ENCODE measurements at regions not wholly inside any gene's neighbourhood (a gene's known extent, or its start where the extent isn't known, plus 50 kb on each side); places are given as distances from the start of the nearest gene placed in this dataset.

DNA sequence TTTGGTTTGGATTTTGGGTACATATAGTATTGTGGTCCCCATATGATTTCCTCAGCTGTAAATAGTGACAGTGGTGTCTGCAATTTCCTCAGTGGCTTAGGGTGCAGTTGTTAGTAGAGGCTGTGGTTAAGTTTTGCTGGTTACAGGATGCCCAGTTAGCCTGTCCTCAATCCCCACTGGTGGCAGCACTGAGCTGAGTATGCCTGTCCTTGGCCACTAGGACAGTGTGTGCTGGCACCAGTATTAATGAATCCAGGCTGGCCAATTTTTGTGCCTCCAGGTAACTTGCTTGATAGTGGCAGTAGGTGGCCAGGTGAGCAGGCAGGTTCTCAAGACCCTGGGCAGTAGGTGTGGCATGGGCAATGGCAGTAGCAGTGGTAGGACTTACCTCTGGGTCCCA, 973.1 kb downstream of the TMEM182 start:
- Histone ChIP-seq H3K27ac (ENCODE audit: low read depth, low read length) (no peak overlapping the region), H3K4me2 (ENCODE audit: insufficient read depth, low read length) (no peak overlapping the region), H3K36me3 (ENCODE audit: insufficient read depth, low read length) (no peaks in the 10 kb centered on the region), H4K20me1 (ENCODE audit: insufficient read depth, low read length) (no peaks in the 10 kb centered on the region), H3K4me1 (ENCODE audit: insufficient read depth, low read length) (no peaks in the 10 kb centered on the region), H3K4me3 (ENCODE audit: insufficient read depth, low read length) (no peak overlapping the region), H3K27me3 (ENCODE audit: insufficient read depth, low read length) (no peaks in the 10 kb centered on the region), H3K79me2 (ENCODE audit: insufficient read depth, low read length) (no peaks in the 10 kb centered on the region), H3K9me3 (ENCODE audit: low read depth, low read length) (peaks cover 8% of the 10 kb centered on the region), H2AFZ (ENCODE audit: low read length) (no peak overlapping the region)
- DNase-seq (ENCODE audit: insufficient read length, low spot score, missing footprints) = no peak
- no peak for TF ChIP-seq CTCF (IDR thresholded peaks at IDR 0.05; ENCODE audit: extremely low read depth, low read depth, low read length)

- Histone ChIP-seq H3K4me3 (ENCODE audit: insufficient read depth, low read length) (no peak overlapping the region), H3K36me3 (ENCODE audit: insufficient read depth, low read length) (no peaks in the 10 kb centered on the region), H2AFZ (ENCODE audit: low read length) (no peak overlapping the region), H3K27ac (ENCODE audit: low read depth, low read length) (no peak overlapping the region), H3K4me2 (ENCODE audit: insufficient read depth, low read length) (no peak overlapping the region), H3K4me1 (ENCODE audit: insufficient read depth, low read length) (no peaks in the 10 kb centered on the region), H3K9me3 (ENCODE audit: low read depth, low read length) (peaks cover 12% of the 10 kb centered on the region), H4K20me1 (ENCODE audit: insufficient read depth, low read length) (no peaks in the 10 kb centered on the region), H3K79me2 (ENCODE audit: insufficient read depth, low read length) (no peaks in the 10 kb centered on the region), H3K27me3 (ENCODE audit: insufficient read depth, low read length) (no peaks in the 10 kb centered on the region)
- TF ChIP-seq CTCF (IDR thresholded peaks at IDR 0.05; ENCODE audit: extremely low read depth, low read depth, low read length) = no peak
- DNase-seq (ENCODE audit: insufficient read length, low spot score, missing footprints) = no peak
These were observed 976.3 kb downstream of the TMEM182 start for GRCh38 chr2:103738108-103738507.

DNA sequence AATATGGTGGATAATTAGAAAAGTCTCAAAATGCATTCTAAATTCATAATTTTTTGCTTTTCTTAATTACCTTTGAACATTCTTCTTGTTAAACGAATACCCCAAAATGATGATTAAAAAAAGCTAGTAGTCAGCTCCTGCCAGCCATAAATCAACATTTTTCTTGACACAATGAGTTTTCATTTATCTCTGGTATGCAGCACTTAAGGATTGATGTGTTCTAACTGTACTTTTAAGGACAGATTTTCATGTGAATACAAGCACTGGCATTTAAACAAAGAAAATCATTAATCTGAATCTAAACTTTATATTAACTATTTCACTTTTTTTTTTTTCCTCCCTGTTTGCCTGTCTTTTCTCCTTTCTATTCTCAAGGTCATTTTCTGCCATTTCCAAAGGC, 976.8 kb downstream of the TMEM182 start:
- Histone ChIP-seq H2AFZ (ENCODE audit: low read length) (no peak overlapping the region), H4K20me1 (ENCODE audit: insufficient read depth, low read length) (no peaks in the 10 kb centered on the region), H3K9me3 (ENCODE audit: low read depth, low read length) (peaks cover 7% of the 10 kb centered on the region), H3K36me3 (ENCODE audit: insufficient read depth, low read length) (no peaks in the 10 kb centered on the region), H3K79me2 (ENCODE audit: insufficient read depth, low read length) (no peaks in the 10 kb centered on the region), H3K4me1 (ENCODE audit: insufficient read depth, low read length) (no peaks in the 10 kb centered on the region), H3K27me3 (ENCODE audit: insufficient read depth, low read length) (no peaks in the 10 kb centered on the region), H3K4me3 (ENCODE audit: insufficient read depth, low read length) (no peak overlapping the region), H3K27ac (ENCODE audit: low read depth, low read length) (no peak overlapping the region), H3K4me2 (ENCODE audit: insufficient read depth, low read length) (no peak overlapping the region)
- DNase-seq (ENCODE audit: insufficient read length, low spot score, missing footprints) = no peak
- no peak for TF ChIP-seq CTCF (IDR thresholded peaks at IDR 0.05; ENCODE audit: extremely low read depth, low read depth, low read length)

DNA sequence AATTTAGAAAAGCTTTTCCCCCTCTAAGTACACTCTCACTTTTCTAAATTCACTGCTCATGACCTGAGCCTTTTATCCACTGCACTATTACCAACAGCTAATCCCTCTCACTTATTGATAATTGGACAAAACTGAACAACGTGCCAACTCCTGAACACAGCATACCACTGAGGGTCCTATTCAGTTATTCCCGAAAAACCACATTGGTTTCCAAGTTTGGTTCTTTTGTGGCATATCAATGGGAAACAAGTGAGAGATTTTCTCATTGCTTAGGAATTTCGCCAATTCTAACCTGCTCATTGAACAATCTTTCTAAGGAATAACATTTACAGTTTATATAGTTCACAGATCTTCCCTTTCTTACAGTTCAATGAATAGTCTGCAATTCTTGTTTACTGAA, 977.4 kb downstream of the TMEM182 start:
- H3K27ac ChIP-seq (ENCODE audit: low read depth, low read length) = no peak overlapping the region
- peaks cover 3% of the 10 kb centered on the region for H3K9me3 ChIP-seq (ENCODE audit: low read depth, low read length)
- no peaks in the 10 kb centered on the region for H3K36me3 ChIP-seq (ENCODE audit: insufficient read depth, low read length)
- no peaks in the 10 kb centered on the region for H3K4me1 ChIP-seq (ENCODE audit: insufficient read depth, low read length)
- H3K79me2 ChIP-seq (ENCODE audit: insufficient read depth, low read length) = no peaks in the 10 kb centered on the region
- no peaks in the 10 kb centered on the region for H3K27me3 ChIP-seq (ENCODE audit: insufficient read depth, low read length)
- no peak overlapping the region for H3K4me2 ChIP-seq (ENCODE audit: insufficient read depth, low read length)
- DNase-seq (ENCODE audit: insufficient read length, low spot score, missing footprints) = no peak
- no peak for TF ChIP-seq CTCF (IDR thresholded peaks at IDR 0.05; ENCODE audit: extremely low read depth, low read depth, low read length)
- no peak overlapping the region for H3K4me3 ChIP-seq (ENCODE audit: insufficient read depth, low read length)
- H4K20me1 ChIP-seq (ENCODE audit: insufficient read depth, low read length) = no peaks in the 10 kb centered on the region
- H2AFZ ChIP-seq (ENCODE audit: low read length) = no peak overlapping the region
